HuH-7 (cell line): ENCODE measurements at regions not wholly inside any gene's neighbourhood (a gene's known extent, or its start where the extent isn't known, plus 50 kb on each side); places are given as distances from the start of the nearest gene placed in this dataset.

Experiments used
- DNase-seq: peaks from one replicate; pipeline ENCODE4 v3.0.0; 2011; ENCODE audit warnings: low spot score

DNA sequence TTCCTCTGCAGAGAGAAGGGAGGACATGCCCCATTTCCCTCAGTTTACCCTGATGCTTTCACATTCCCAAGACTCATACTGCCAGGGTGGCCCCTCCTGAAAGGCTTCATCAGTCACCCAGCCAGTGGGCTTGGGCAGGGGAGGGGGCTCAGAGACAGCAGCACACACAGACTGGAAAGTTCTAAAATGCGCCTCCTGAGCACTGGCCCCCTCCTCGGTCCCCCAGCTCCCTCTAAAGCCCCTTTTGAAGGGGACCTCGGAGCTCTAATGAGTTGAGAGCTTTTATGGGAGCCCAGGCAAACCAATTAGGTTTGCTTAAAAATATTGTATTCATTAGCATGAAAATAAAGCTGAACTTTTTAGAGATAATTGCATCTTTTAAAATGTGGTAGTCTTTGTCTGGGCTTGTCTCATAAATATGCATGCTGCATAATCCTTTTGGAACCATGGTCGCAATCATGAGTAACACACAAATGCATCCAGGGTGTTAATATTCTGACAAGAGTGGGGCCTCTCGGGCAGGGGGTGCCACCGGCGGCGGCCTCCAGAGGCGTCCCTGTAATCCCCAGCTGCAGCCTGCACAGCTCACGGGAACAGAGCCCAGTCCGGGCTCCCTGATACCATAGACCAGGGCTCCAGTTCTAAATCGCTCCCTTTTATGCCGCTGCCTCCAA lies 78.5 kb downstream of the RPLP1 start:
- DNase-seq: no peak

GRCh38 chr15:69531665-69532027 lies 79.0 kb downstream of the RPLP1 start:
- no peak for DNase-seq

GRCh38 chr15:69532066-69532465 lies 79.4 kb downstream of the RPLP1 start:
- DNase-seq: no peak

GRCh38 chr15:69532856-69533255 lies 80.2 kb downstream of the RPLP1 start:
- DNase-seq: no peak

GRCh38 chr15:69533522-69533921 lies 80.9 kb downstream of the RPLP1 start:
- DNase-seq: no peak

- no peak for DNase-seq
These were observed 82.6 kb downstream of the RPLP1 start for GRCh38 chr15:69535101-69535638.

DNA sequence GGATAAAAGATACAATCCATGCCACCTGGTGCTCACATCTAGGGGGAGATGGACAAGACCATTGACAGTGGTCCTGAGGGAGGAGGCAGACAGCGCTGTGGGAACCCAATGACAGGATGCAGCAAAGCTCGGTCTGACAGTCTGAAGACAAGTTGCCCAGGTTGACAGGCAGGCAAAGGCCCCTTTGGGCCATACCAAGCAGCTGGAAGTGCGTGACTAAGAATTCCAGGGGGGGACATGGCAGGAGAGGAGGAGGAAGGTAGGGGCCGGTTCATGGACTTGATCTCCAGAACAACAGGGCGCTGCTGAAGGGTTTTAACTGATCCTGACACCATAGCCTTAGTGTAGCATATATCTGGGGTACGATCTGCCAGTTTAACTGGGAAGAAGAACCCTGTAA lies 83.4 kb downstream of the RPLP1 start:
- no peak for DNase-seq

DNA sequence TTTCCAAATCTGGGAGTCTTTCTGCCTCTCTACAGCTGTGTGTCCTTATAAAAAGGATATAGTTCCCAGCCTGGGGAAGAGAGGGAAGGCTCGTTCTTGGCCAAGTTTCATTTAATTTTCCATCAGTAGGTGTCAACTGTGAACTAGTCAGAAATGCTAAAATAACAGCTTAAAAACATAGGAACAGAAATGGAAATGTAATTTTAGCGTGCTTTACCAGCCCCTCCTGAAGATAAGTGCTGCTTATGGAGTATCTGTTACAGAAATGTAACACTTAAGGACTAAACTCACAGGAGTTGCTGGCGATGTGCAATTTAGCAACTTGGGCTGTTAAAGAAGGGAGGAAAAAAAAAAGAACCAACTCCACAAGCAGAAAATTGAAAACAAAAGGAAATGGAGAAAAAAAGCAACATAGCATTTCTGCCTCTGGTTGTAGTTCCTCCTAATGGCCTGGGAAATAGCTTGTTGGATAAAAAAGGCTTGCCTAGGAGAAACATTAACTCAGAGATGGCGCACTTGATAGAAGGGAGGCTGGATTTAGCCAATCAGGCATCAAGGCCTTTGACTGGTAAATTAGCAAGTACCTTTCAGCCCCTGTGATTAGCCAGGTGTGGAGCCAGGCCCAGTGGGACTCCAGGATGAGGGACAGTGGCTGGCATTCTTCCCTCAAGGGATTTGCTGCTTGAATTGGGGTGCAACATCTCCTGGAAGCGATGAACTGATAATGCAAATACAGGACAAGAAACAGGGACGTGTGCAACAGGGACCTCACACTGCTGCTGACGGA lies 84.3 kb downstream of the RPLP1 start:
- DNase-seq: no peak

GRCh38 chr15:69537901-69538300 lies 85.3 kb downstream of the RPLP1 start:
- DNase-seq: no peak

GRCh38 chr15:69538379-69538778 lies 85.8 kb downstream of the RPLP1 start:
- no peak for DNase-seq

DNA sequence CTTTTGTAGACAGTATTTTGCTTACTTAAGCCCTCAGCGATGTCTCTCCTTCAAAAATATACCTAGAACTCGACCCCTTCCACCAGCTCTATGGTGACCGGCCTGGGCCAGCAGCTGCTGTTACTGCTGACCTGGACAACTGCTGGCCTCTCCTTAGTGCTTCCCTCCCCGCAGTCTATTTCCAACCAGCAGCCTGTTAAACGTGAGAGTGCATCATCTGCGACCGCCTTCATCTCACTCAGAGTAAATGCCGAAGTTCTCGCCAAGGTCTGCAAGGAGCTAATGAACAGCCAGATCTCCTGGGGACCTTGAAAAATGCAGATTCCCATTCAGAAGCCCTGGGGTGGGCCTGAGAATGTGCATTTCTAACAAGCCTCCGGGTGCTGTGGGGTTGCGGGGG lies 86.7 kb downstream of the RPLP1 start:
- no peak for DNase-seq

DNA sequence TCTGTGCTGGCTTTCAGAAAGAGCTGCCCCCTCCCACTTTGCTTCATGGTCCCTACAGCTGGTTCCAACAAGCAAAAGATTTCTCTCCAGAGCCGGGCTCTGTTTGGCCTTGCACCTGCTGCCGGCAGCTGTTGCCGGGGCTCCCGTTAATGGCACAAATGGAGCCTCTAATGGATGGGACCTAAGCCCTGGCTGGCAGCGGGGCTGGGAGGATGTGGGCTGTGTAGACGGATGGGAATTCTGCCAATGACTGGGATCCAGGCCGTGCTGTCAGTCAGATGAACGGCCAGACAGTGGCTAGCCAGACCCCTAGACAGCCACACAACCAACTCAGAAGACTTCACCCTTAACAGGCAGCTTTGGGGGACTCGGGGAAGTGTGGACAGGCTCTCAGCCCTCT lies 88.0 kb downstream of the RPLP1 start:
- no peak for DNase-seq

DNA sequence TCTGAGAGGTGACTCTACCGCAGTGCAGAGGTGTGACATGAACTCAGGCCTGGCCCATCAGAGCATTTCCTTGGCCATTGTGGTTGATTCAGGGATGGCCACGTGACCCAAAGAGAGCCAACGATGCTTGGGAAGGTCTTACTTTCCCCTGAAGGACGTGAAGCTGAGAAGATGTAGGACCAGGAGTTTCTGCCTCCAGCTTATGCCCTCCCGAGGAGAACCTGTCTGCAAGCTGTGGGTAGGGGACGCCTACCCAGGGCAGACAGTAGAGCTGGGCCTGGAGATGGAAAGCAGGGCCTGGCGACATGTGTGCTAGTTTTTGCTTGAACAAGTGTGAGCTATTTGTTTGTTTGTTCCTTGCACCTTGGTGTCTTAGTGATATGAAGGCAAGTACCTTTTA lies 89.4 kb downstream of the RPLP1 start:
- DNase-seq: no peak

GRCh38 chr15:69543681-69544364 lies 91.2 kb downstream of the RPLP1 start:
- no peak for DNase-seq

GRCh38 chr15:69544365-69545113 lies 91.9 kb downstream of the RPLP1 start:
- DNase-seq: no peak

GRCh38 chr15:69546182-69546581 lies 93.6 kb downstream of the RPLP1 start:
- DNase-seq: no peak

GRCh38 chr15:69548395-69549180 lies 96.0 kb downstream of the RPLP1 start:
- no peak for DNase-seq

GRCh38 chr15:69551391-69552056 lies 98.9 kb downstream of the RPLP1 start:
- DNase-seq: no peak

- no peak for DNase-seq
These were observed 99.6 kb downstream of the RPLP1 start for GRCh38 chr15:69552057-69552815.

DNA sequence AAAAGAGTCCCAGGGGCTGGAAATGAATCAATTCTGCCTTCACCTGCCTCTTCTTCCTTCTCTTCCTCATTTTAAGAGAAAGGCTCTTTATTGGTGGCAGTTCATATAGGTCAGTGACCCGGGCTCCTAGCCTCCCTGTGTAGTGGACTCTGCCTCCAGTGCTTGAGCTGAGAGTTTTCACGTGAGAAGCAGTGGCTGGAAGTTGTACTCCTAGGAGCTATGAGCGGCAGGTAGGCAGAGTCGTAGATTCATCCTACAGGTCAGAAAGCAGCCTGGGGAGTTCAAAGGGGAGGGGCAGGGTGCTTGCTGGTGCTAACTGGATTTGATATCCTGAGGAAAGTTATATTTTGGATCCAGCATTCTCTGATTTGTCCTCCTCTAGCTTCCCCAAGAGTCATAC lies 101.1 kb downstream of the RPLP1 start:
- no peak for DNase-seq
